Glutamatergic neuron (in vitro differentiated cells): ENCODE measurements at regions not wholly inside any gene's neighbourhood (a gene's known extent, or its start where the extent isn't known, plus 50 kb on each side); places are given as distances from the start of the nearest gene placed in this dataset.

Experiments used
- DNase-seq: peaks from one replicate; pipeline ENCODE4 v3.0.0; 2022
- H3K27ac Mint-ChIP-seq: one replicate; pipeline ENCODE4 v1.8.0; 2020; ENCODE audit warnings: mild to moderate bottlenecking, mixed read lengths, inconsistent platforms; ENCODE audit not compliant: unreplicated experiment
- H3K27me3 Mint-ChIP-seq: one replicate; pipeline ENCODE4 v1.8.0; 2020; ENCODE audit warnings: mild to moderate bottlenecking, moderate library complexity, mixed read lengths, inconsistent platforms; ENCODE audit not compliant: unreplicated experiment
- H3K36me3 Mint-ChIP-seq: one replicate; pipeline ENCODE4 v1.8.0; 2020; ENCODE audit warnings: mild to moderate bottlenecking, mixed read lengths, inconsistent platforms; ENCODE audit not compliant: unreplicated experiment
- H3K4me1 Mint-ChIP-seq: one replicate; pipeline ENCODE4 v1.8.0; 2020; ENCODE audit warnings: mild to moderate bottlenecking, low read depth, mixed read lengths, inconsistent platforms; ENCODE audit not compliant: unreplicated experiment
- H3K4me3 Mint-ChIP-seq: one replicate; pipeline ENCODE4 v1.8.0; 2020; ENCODE audit warnings: mild to moderate bottlenecking, mixed read lengths, inconsistent platforms; ENCODE audit not compliant: unreplicated experiment
- H3K9me3 Mint-ChIP-seq: one replicate; pipeline ENCODE4 v1.8.0; 2020; ENCODE audit warnings: mild to moderate bottlenecking, moderate library complexity, mixed read lengths, inconsistent platforms; ENCODE audit not compliant: unreplicated experiment
- CTCF ChIP-seq: fragments of 200-600 bp; sonication (generic); IDR thresholded peaks from one replicate; pipeline ENCODE4 v1.5.0; 2021; ENCODE audit not compliant: partially characterized antibody, unreplicated experiment

DNA sequence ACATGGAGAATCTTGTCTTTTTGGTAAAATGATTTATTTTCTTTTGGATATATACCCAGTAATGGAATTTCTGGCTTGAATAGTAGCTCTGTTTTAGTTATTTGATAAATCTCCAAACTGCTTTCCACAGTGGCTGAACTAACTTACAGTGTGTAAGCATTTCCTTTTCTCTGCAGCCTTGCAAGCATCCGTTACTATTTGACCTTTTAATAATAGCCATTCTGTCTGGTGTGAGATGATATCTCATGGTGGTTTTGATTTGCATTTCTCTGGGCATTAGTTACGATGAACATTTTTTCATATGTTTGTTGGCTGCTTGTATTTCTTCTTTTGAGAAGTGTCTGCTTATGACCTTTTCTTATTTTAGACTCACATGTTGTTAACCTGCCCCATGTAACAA is 190.2 kb downstream of the GALR1 start:
- H3K27ac Mint-ChIP-seq, result no peak overlapping the region
- H3K27me3 Mint-ChIP-seq, result peaks cover 4% of the 10 kb centered on the region
- H3K4me1 Mint-ChIP-seq, result peaks cover 2% of the 10 kb centered on the region

GRCh38 chr18:77442393-77442792 is 192.7 kb downstream of the GALR1 start:
- Mint-ChIP-seq H3K9me3 (peaks cover 2% of the 10 kb centered on the region), H3K27ac (no peak overlapping the region), H3K27me3 (peaks cover 4% of the 10 kb centered on the region), H3K4me3 (no peak overlapping the region), H3K36me3 (peaks cover 6% of the 10 kb centered on the region), H3K4me1 (peaks cover 2% of the 10 kb centered on the region)
- DNase-seq, result no peak
- no peak for TF ChIP-seq CTCF

More for the DNA sequence above, 190.2 kb downstream of the GALR1 start:
- H3K36me3 Mint-ChIP-seq, result peaks cover 6% of the 10 kb centered on the region
- no peaks in the 10 kb centered on the region for H3K9me3 Mint-ChIP-seq
- no peak for DNase-seq
- no peak overlapping the region for H3K4me3 Mint-ChIP-seq
- no peak for TF ChIP-seq CTCF

DNA sequence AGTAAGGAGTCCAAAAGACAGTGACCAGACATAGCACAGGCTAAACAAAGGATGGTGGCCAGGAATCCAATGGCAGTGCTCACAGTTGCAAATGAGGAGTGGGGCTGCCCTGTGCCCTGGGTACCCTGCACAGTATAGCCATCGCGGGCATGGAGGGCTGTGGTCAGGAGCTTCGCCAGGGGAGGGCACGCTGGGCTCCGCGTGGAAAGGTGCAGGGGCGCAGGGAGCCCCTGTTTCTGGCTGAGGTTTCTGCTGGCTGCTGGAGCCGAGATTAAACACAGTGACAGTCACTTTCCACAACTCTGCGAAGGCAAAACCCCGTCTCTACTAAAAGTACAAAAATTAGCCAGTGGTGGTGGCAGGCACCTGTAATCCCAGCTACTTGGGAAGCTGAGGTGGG is 194.7 kb downstream of the GALR1 start:
- peaks cover 4% of the 10 kb centered on the region for H3K27me3 Mint-ChIP-seq
- no peak for DNase-seq
- no peak overlapping the region for H3K4me3 Mint-ChIP-seq

GRCh38 chr18:77448046-77448445 is 198.4 kb downstream of the GALR1 start:
- Mint-ChIP-seq H3K27ac (no peak overlapping the region), H3K36me3 (peaks cover under 1% of the 10 kb centered on the region)
- no peak for DNase-seq

More for the DNA sequence above, 194.7 kb downstream of the GALR1 start:
- Mint-ChIP-seq H3K9me3 (peaks cover 2% of the 10 kb centered on the region), H3K27ac (no peak overlapping the region), H3K36me3 (peaks cover 6% of the 10 kb centered on the region), H3K4me1 (peaks cover 2% of the 10 kb centered on the region)
- no peak for TF ChIP-seq CTCF

GRCh38 chr18:77455004-77455403 is 205.4 kb downstream of the GALR1 start:
- TF ChIP-seq CTCF, result no peak
- H3K27me3 Mint-ChIP-seq, result no peaks in the 10 kb centered on the region
- no peaks in the 10 kb centered on the region for H3K36me3 Mint-ChIP-seq
- H3K27ac Mint-ChIP-seq, result no peak overlapping the region
- peaks cover 5% of the 10 kb centered on the region for H3K4me1 Mint-ChIP-seq
- no peak for DNase-seq
- peaks cover 1% of the 10 kb centered on the region for H3K9me3 Mint-ChIP-seq
- no peak overlapping the region for H3K4me3 Mint-ChIP-seq

More at GRCh38 chr18:77448046-77448445, 198.4 kb downstream of the GALR1 start:
- Mint-ChIP-seq H3K4me3 (no peak overlapping the region), H3K4me1 (peaks cover 5% of the 10 kb centered on the region), H3K9me3 (peaks cover 3% of the 10 kb centered on the region), H3K27me3 (no peaks in the 10 kb centered on the region)
- TF ChIP-seq CTCF, result no peak
